GM23248 (cell line): ENCODE measurements at regions not wholly inside any gene's neighbourhood (a gene's known extent, or its start where the extent isn't known, plus 50 kb on each side); places are given as distances from the start of the nearest gene placed in this dataset.

Experiments
- EZH2 ChIP-seq: fragments of 200-600 bp; sonication (generic); IDR thresholded peaks from 2 replicates; pipeline ENCODE4 v1.6.1; 2018; ENCODE audit warnings: antibody characterized with exemption, mild to moderate bottlenecking; ENCODE audit not compliant: insufficient read depth, poor library complexity, severe bottlenecking
- EZH2phosphoT487 ChIP-seq: fragments of 200-600 bp; sonication (generic); IDR thresholded peaks from 2 replicates; pipeline ENCODE4 v1.6.1; 2018; ENCODE audit warnings: antibody characterized with exemption, moderate library complexity, mild to moderate bottlenecking, low read depth; ENCODE audit not compliant: insufficient read depth

DNA sequence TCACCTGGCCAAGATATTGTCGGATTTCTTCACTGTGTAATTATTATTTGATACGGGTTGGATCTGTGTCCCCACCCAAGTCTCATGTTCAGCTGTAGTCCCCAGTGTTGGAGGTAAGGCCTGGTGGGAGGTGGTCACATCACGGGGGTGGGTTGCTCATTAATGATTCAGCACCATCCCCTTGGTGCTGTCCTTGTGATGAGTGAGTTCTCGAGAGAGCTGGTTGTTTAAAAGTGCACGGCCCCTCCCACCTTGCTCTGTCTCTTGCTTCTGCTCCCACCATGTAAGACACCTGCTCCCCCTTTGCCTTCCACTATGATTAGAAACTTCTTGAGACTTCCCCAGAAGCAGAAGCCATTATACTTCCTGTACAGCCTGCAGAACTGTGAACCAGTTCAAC lies 173.9 kb upstream of the PMEPA1 start:
- TF ChIP-seq EZH2 (no peak), EZH2phosphoT487 (no peak)
